ENCODE measurements at regions not wholly inside any gene's neighbourhood (a gene's known extent, or its start where the extent isn't known, plus 50 kb on each side); places are given as distances from the start of the nearest gene placed in this dataset.

DNA sequence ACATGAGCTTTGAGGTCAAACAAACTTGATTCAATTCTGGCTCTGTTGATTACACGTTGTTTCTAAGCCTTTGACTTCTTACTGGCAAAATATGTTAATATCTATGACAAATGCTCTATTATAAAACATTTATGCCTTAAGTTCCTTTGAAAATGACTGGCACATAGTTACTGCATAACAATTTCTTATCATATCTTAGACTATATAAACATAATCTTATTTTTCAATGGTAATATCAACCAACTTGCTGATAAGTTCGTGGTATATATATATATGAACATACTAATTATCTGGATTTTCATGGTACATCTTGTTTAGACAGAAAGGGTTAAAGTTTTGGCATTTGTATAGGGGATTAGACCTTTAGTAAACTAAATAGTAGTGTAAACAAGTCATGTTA is 645.6 kb upstream of the ZNF804A start:
- TF ChIP-seq, protein P1, sequence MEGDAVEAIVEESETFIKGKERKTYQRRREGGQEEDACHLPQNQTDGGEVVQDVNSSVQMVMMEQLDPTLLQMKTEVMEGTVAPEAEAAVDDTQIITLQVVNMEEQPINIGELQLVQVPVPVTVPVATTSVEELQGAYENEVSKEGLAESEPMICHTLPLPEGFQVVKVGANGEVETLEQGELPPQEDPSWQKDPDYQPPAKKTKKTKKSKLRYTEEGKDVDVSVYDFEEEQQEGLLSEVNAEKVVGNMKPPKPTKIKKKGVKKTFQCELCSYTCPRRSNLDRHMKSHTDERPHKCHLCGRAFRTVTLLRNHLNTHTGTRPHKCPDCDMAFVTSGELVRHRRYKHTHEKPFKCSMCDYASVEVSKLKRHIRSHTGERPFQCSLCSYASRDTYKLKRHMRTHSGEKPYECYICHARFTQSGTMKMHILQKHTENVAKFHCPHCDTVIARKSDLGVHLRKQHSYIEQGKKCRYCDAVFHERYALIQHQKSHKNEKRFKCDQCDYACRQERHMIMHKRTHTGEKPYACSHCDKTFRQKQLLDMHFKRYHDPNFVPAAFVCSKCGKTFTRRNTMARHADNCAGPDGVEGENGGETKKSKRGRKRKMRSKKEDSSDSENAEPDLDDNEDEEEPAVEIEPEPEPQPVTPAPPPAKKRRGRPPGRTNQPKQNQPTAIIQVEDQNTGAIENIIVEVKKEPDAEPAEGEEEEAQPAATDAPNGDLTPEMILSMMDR (IDR thresholded peaks at IDR 0.05) = no peak
- no peak for TF ChIP-seq POLR2A (IDR thresholded peaks at IDR 0.05)

All from thyroid gland (tissue), 4 donors.